Ishikawa (cell line): ENCODE measurements at regions not wholly inside any gene's neighbourhood (a gene's known extent, or its start where the extent isn't known, plus 50 kb on each side); places are given as distances from the start of the nearest gene placed in this dataset.

Source experiments
- EGR1 ChIP-seq: IDR thresholded peaks from 2 replicates; pipeline ENCODE4 v1.6.1; 2012
- FOXM1 ChIP-seq: IDR thresholded peaks from 2 replicates; pipeline ENCODE4 v1.6.1; 2012; ENCODE audit warnings: low read depth, borderline replicate concordance
- RAD21 ChIP-seq: IDR thresholded peaks from 2 replicates; pipeline ENCODE4 v1.6.1; 2012; ENCODE audit warnings: low read depth
- TAF1 ChIP-seq: IDR thresholded peaks from 2 replicates; pipeline ENCODE4 v1.6.1; 2012; ENCODE audit warnings: low read depth, mild to moderate bottlenecking

DNA sequence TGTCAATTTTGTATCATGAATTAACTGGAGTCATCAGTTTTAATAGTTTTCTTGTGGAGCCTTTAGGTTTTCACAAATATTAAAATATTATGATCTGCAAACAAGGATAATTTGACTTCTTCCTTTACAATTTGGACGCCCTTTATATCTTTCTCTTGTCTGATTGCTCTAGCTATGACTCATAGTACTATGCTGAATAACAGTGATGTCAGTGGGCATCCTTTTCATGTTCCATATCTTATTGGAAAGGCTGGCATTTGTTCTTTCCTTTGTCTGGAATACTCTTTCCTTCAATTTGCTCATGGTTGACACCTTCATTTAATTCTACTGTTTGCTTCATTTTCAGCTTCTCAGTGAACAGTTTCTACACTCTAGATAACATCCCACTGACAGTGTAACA, 1129.3 kb downstream of the SLITRK5 start:
- TF ChIP-seq FOXM1 (no peak), TAF1 (no peak), EGR1 (no peak), RAD21 (no peak)
